HL-60 (cell line): ENCODE measurements at regions not wholly inside any gene's neighbourhood (a gene's known extent, or its start where the extent isn't known, plus 50 kb on each side); places are given as distances from the start of the nearest gene placed in this dataset.

ENCODE experiments used
- DNase-seq, 2 experiments: peaks; one replicate each; pipeline ENCODE4 v3.0.0-alpha.2; 2010 to 2020; ENCODE audit warnings: low read depth in 1 of 2, low spot score in 1 of 2
- H3K27ac ChIP-seq: fragments of 250-450 bp; sonication (Bioruptor Pico); replicated peaks from 2 replicates; pipeline ENCODE4 v1.5.1; 2020; ENCODE audit warnings: mild to moderate bottlenecking, moderate library complexity
- H3K27me3 ChIP-seq: fragments of 250-450 bp; sonication (Bioruptor Pico); 2 replicates; pipeline ENCODE4 v1.5.1; 2021; ENCODE audit warnings: mild to moderate bottlenecking, moderate library complexity; ENCODE audit not compliant: insufficient read depth, poor library complexity, severe bottlenecking
- H3K4me3 ChIP-seq: replicated peaks from 2 replicates; pipeline ENCODE4 v1.5.1; 2011; ENCODE audit warnings: mild to moderate bottlenecking, control low read depth, low read length; ENCODE audit not compliant: insufficient read depth
- GABPA ChIP-seq: IDR thresholded peaks from 2 replicates; pipeline ENCODE4 v1.6.1; 2012; ENCODE audit warnings: low read depth
- POLR2AphosphoS5 ChIP-seq: IDR thresholded peaks from 2 replicates; pipeline ENCODE4 v1.6.1; 2012; ENCODE audit warnings: low read depth
- REST ChIP-seq: IDR thresholded peaks from 2 replicates; pipeline ENCODE4 v1.6.1; 2012; ENCODE audit warnings: low read depth; ENCODE audit not compliant: insufficient replicate concordance
- SPI1 ChIP-seq: IDR thresholded peaks from 2 replicates; pipeline ENCODE4 v1.6.1; 2012; ENCODE audit warnings: low read depth, mild to moderate bottlenecking, borderline replicate concordance
- TF ChIP-seq, protein P1 (sequence below): IDR thresholded peaks from one replicate; pipeline ENCODE4 v1.5.1; 2011; ENCODE audit warnings: low read length, control low read depth, inconsistent platforms; ENCODE audit not compliant: insufficient read depth

GRCh38 chr11:115652496-115652895 lies 148.3 kb upstream of the CADM1 start:
- no peak for TF ChIP-seq POLR2AphosphoS5
- TF ChIP-seq, protein P1, sequence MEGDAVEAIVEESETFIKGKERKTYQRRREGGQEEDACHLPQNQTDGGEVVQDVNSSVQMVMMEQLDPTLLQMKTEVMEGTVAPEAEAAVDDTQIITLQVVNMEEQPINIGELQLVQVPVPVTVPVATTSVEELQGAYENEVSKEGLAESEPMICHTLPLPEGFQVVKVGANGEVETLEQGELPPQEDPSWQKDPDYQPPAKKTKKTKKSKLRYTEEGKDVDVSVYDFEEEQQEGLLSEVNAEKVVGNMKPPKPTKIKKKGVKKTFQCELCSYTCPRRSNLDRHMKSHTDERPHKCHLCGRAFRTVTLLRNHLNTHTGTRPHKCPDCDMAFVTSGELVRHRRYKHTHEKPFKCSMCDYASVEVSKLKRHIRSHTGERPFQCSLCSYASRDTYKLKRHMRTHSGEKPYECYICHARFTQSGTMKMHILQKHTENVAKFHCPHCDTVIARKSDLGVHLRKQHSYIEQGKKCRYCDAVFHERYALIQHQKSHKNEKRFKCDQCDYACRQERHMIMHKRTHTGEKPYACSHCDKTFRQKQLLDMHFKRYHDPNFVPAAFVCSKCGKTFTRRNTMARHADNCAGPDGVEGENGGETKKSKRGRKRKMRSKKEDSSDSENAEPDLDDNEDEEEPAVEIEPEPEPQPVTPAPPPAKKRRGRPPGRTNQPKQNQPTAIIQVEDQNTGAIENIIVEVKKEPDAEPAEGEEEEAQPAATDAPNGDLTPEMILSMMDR: no peak
- TF ChIP-seq SPI1: no peak
- TF ChIP-seq GABPA: no peak
- no peak for TF ChIP-seq REST
- Histone ChIP-seq H3K27me3 (no peaks in the 10 kb centered on the region), H3K4me3 (no peak overlapping the region), H3K27ac (0 out of 2 replicates have a peak overlapping the region, but pooled peaks have one; percentile 1)
- peak; percentile 66 to 67 for DNase-seq

DNA sequence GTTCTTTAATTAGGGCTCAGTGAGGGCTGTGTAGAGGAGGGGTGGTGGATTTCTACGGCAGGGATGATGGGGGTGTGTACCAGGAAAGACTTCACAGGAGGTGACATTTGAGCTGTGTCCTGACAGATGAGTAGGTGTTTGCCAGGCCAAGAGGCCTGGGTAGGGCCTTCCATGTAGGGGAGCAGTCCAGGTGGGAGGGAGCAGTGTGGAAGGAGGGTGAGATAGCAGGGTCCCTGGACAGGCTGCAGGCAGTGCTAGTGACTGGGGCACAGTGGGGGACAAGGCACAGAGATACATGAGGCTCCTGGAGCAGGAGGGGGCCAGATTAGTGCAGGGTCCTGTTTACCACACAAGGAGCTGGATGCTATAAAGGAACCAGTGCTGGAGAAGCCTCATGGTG lies 147.9 kb upstream of the CADM1 start:
- no peak overlapping the region for H3K4me3 ChIP-seq
- 0 out of 2 replicates have a peak overlapping the region, but pooled peaks have one; percentile 1 for H3K27ac ChIP-seq
- DNase-seq: no peak
- no peaks in the 10 kb centered on the region for H3K27me3 ChIP-seq
- TF ChIP-seq REST (no peak), SPI1 (no peak), GABPA (no peak), POLR2AphosphoS5 (no peak)
- TF ChIP-seq, protein P1: no peak

DNA sequence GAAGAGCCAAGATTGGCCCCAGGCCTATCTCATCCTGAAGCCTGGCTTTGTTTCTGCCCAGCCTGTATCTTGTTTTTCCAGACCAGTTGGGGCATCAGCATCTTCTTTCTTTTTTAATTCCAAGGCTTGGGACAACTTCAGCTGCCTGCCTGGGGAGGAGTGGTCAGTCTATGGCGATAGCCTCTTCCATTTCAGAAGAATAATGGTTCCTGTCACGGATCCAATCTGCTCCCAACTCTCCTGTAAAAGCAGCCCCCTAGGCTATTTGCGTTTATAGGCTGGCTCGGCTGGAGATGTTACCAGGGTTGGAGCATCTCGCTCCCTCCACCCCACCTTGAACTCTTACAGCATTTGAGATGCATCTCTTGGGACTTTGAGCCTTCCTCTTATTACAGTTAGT lies 145.2 kb upstream of the CADM1 start:
- no peak for DNase-seq
- H3K4me3 ChIP-seq: no peak overlapping the region
- no peaks in the 10 kb centered on the region for H3K27me3 ChIP-seq
- TF ChIP-seq SPI1 (no peak), POLR2AphosphoS5 (no peak), GABPA (no peak), REST (no peak)
- TF ChIP-seq, protein P1: no peak
- no peak overlapping the region for H3K27ac ChIP-seq
